CD4-positive, alpha-beta memory T cell (primary cell): ENCODE measurements at regions not wholly inside any gene's neighbourhood (a gene's known extent, or its start where the extent isn't known, plus 50 kb on each side); places are given as distances from the start of the nearest gene placed in this dataset.

Experiments
- CTCF ChIA-PET: fragments of 350-600 bp; sonication (Branson Sonifier 250); formaldehyde crosslinking; loops from one replicate; lab custom pipeline; 2021; ENCODE audit warnings: inconsistent platforms; ENCODE audit not compliant: partially characterized antibody; lab: Charles Lee
- POLR2A ChIA-PET: fragments of 350-600 bp; sonication (Branson Sonifier 250); formaldehyde crosslinking; loops from one replicate; lab custom pipeline; 2021; ENCODE audit not compliant: partially characterized antibody; lab: Charles Lee
- DNase-seq, 5 donors: peaks; one replicate each; pipeline versions ENCODE4 v3.0.0 to v3.0.0-alpha.2; 2020 to 2022; ENCODE audit warnings: mixed read lengths in 1 of 5
- H3K27ac ChIP-seq: one replicate; pipeline ENCODE4 v1.7.0; 2013; ENCODE audit warnings: low read depth, low read length
- H3K27me3 ChIP-seq: 2 replicates; pipeline ENCODE4 v1.7.0; 2013; ENCODE audit warnings: mild to moderate bottlenecking, low read length, moderate library complexity; ENCODE audit not compliant: insufficient read depth
- H3K36me3 ChIP-seq: 2 replicates; pipeline ENCODE4 v1.7.0; 2013; ENCODE audit warnings: mild to moderate bottlenecking, low read length, moderate library complexity; ENCODE audit not compliant: insufficient read depth
- H3K4me1 ChIP-seq: 2 replicates; pipeline ENCODE4 v1.7.0; 2013; ENCODE audit warnings: mild to moderate bottlenecking, low read length, moderate library complexity; ENCODE audit not compliant: insufficient read depth
- H3K4me3 ChIP-seq, 2 donors: one replicate each; pipeline ENCODE4 v1.7.0; 2013; ENCODE audit warnings: low read length in 2 of 2, mild to moderate bottlenecking in 1 of 2
- H3K9me3 ChIP-seq, 2 donors: one replicate each; pipeline ENCODE4 v1.7.0; 2013; ENCODE audit warnings: low read length in 2 of 2, control low read depth in 1 of 2; ENCODE audit not compliant: control insufficient read depth in 1 of 2
- H3K27ac Mint-ChIP-seq, 7 donors: one replicate each; pipeline ENCODE4 v1.8.0; 2020 to 2021; ENCODE audit warnings: mixed read lengths in 7 of 7, mild to moderate bottlenecking in 6 of 7, inconsistent platforms in 3 of 7, moderate library complexity in 3 of 7
- H3K27me3 Mint-ChIP-seq, 2 donors: one replicate each; pipeline ENCODE4 v1.8.0; 2020 to 2021; ENCODE audit warnings: mixed read lengths in 2 of 2
- H3K36me3 Mint-ChIP-seq, 2 donors: one replicate each; pipeline ENCODE4 v1.8.0; 2020 to 2021; ENCODE audit warnings: mixed read lengths in 2 of 2, inconsistent platforms in 1 of 2, mild to moderate bottlenecking in 1 of 2
- H3K4me1 Mint-ChIP-seq, 4 donors: one replicate each; pipeline ENCODE4 v1.8.0; 2020 to 2021; ENCODE audit warnings: mixed read lengths in 4 of 4, mild to moderate bottlenecking in 1 of 4
- H3K4me3 Mint-ChIP-seq, 8 donors: one replicate each; pipeline ENCODE4 v1.8.0; 2020 to 2021; ENCODE audit warnings: mixed read lengths in 8 of 8, mild to moderate bottlenecking in 7 of 8, moderate library complexity in 6 of 8, inconsistent platforms in 3 of 8
- H3K9me3 Mint-ChIP-seq, 8 donors: one replicate each; pipeline ENCODE4 v1.8.0; 2020 to 2021; ENCODE audit warnings: mixed read lengths in 8 of 8, mild to moderate bottlenecking in 5 of 8, inconsistent platforms in 3 of 8, moderate library complexity in 1 of 8
- intact Hi-C: fragments of 100-400 bp; cut with micrococcal nuclease; formaldehyde crosslinking; loops from one replicate; pipeline ENCODE4 v1.15.1; 2023

- H3K27me3 Mint-ChIP-seq = peaks cover 2 to 17% of the 10 kb centered on the region in 2 donors
- no peak overlapping the region for H3K27ac Mint-ChIP-seq
- Histone ChIP-seq H3K9me3 (no peaks in the 10 kb centered on the region), H3K27ac (no peak overlapping the region), H3K36me3 (no peaks in the 10 kb centered on the region), H3K4me1 (no peaks in the 10 kb centered on the region), H3K4me3 (no peak overlapping the region), H3K27me3 (no peaks in the 10 kb centered on the region)
- no peaks in the 10 kb centered on the region for H3K36me3 Mint-ChIP-seq
- H3K4me1 Mint-ChIP-seq = no peaks in the 10 kb centered on the region
- DNase-seq = no peak
- intact Hi-C loops = no loop called here
- no peaks in the 10 kb centered on the region for H3K9me3 Mint-ChIP-seq
- ChIA-PET POLR2A (no interaction called here), CTCF (no interaction called here)
- H3K4me3 Mint-ChIP-seq = no peak overlapping the region
Measured at GRCh38 chr2:128410035-128410757, 91.5 kb upstream of the HS6ST1 start.

- H3K4me3 Mint-ChIP-seq = no peak overlapping the region
- Histone ChIP-seq H3K9me3 (no peaks in the 10 kb centered on the region), H3K36me3 (no peaks in the 10 kb centered on the region), H3K4me1 (no peaks in the 10 kb centered on the region), H3K27me3 (no peaks in the 10 kb centered on the region), H3K27ac (no peak overlapping the region), H3K4me3 (no peak overlapping the region)
- H3K36me3 Mint-ChIP-seq = no peaks in the 10 kb centered on the region
- intact Hi-C loops = no loop called here
- H3K9me3 Mint-ChIP-seq = no peaks in the 10 kb centered on the region
- peaks cover 2 to 17% of the 10 kb centered on the region in 2 donors for H3K27me3 Mint-ChIP-seq
- CTCF ChIA-PET = no interaction called here
- no peak for DNase-seq
- H3K4me1 Mint-ChIP-seq = no peaks in the 10 kb centered on the region
- POLR2A ChIA-PET = no interaction called here
- H3K27ac Mint-ChIP-seq = no peak overlapping the region
Measured at GRCh38 chr2:128410758-128411215, 92.1 kb upstream of the HS6ST1 start.

DNA sequence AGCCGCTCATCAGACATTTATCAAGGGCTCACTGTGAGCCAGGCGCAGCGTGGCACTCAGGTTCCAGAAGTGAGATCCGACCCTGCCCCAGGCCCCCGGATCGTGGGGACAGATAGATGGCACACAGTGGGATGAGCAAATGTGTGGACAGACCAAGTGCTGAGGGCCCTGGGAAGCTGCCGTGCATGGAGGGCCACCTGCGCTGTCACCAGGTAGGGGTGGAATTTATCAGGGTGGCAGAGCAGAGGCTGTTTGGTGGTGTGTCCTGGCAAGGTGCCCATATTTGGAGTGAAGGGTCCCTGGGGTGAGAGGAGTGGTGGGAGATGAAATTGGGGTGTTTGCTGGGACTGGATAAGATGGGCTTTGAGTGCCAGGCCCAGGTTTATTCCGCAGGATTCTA lies 92.8 kb upstream of the HS6ST1 start:
- intact Hi-C loops = no loop called here

DNA sequence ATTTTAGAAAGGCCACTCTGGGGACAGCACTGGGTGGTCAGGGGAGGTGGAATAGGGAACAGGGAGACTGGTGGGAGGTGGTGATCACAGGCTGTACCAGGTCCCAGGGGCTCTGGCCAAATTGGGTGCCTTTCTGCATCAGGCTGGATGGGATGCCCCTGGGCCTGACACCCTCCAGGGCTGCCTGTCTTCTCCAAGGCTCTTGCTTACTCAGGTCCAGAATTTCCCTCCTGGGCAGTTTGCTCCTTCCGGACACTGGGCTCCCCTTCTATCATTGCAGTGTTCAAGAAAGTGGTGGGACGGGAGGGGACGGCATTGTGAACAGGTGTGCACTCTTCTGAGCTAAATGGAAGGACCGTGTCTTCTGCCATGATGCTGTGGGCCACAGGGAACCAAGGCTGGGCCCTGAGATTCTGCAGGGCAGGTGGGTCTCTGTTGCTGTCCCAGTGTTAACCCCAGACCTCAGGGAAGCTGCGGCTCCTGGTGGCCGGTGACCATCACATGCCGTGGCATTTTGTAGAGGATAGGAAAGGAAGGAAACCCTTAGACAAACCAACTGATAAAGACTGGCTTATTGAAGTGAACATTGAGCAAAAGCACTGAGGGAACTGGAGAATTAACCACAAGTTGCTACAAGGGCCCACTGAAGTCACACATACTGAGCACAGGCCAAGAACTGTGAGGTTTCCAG lies 93.7 kb upstream of the HS6ST1 start:
- no peaks in the 10 kb centered on the region for H3K9me3 ChIP-seq
- H3K4me3 Mint-ChIP-seq = no peak overlapping the region
- H3K27me3 Mint-ChIP-seq = peaks cover 3 to 10% of the 10 kb centered on the region in 2 donors
- no peaks in the 10 kb centered on the region for H3K36me3 Mint-ChIP-seq
- H3K4me1 ChIP-seq = no peaks in the 10 kb centered on the region
- no peaks in the 10 kb centered on the region for H3K27me3 ChIP-seq
- CTCF ChIA-PET = no interaction called here
- POLR2A ChIA-PET = no interaction called here
- H3K27ac ChIP-seq = no peak overlapping the region
- intact Hi-C loops = no loop called here
- no peaks in the 10 kb centered on the region for H3K36me3 ChIP-seq
- no peaks in the 10 kb centered on the region for H3K4me1 Mint-ChIP-seq
- no peaks in the 10 kb centered on the region for H3K9me3 Mint-ChIP-seq
- no peak overlapping the region for H3K4me3 ChIP-seq
- no peak for DNase-seq
- H3K27ac Mint-ChIP-seq = no peak overlapping the region

More for the DNA sequence above, 92.8 kb upstream of the HS6ST1 start:
- H3K4me1 ChIP-seq = no peaks in the 10 kb centered on the region
- Mint-ChIP-seq H3K36me3 (no peaks in the 10 kb centered on the region), H3K9me3 (no peaks in the 10 kb centered on the region), H3K4me3 (no peak overlapping the region), H3K27ac (no peak overlapping the region), H3K4me1 (no peaks in the 10 kb centered on the region), H3K27me3 (peaks cover 2 to 13% of the 10 kb centered on the region in 2 donors)
- DNase-seq = no peak
- CTCF ChIA-PET = no interaction called here
- POLR2A ChIA-PET = no interaction called here
- H3K27ac ChIP-seq = no peak overlapping the region
- no peaks in the 10 kb centered on the region for H3K9me3 ChIP-seq
- H3K4me3 ChIP-seq = no peak overlapping the region
- H3K27me3 ChIP-seq = no peaks in the 10 kb centered on the region
- no peaks in the 10 kb centered on the region for H3K36me3 ChIP-seq

DNA sequence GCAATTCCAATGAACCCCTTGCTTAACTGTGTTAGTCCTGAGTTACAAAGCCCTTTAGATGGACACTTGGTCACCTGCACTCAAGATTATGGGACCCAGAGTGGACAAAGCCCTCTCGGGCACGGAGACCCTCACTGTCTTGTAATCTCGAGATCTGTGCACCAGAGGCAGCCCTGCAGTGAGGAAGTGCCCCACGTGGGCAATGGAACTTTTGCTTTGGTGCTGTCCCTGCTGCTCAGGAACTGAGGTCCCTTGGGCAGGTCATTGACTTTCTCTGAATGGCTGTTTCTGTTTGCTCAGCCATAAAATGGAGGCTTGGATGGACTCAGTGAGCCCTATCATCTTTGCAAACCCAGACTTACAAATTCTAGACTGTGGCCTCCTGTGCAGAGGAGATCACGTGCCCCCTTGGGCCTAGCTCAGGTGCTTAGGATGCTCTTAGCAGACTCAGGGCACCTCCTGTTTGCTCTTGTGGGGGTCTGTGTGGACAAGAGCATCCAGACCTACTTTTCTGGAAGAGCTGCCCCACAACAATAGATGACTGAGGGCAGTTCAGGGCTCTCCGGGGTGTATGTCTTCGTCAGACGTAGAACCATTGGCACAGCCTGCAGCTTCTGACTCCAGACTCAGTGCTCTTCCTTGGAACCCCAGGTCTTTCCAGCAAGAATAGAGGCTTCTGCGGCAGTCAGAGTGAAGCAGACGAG lies 94.5 kb upstream of the HS6ST1 start:
- no peak for DNase-seq
- peaks cover 3 to 10% of the 10 kb centered on the region in 2 donors for H3K27me3 Mint-ChIP-seq
- ChIA-PET CTCF (no interaction called here), POLR2A (no interaction called here)
- no peaks in the 10 kb centered on the region for H3K36me3 Mint-ChIP-seq
- Histone ChIP-seq H3K27me3 (no peaks in the 10 kb centered on the region), H3K27ac (no peak overlapping the region), H3K36me3 (no peaks in the 10 kb centered on the region), H3K4me3 (no peak overlapping the region), H3K4me1 (no peaks in the 10 kb centered on the region), H3K9me3 (no peaks in the 10 kb centered on the region)
- H3K4me1 Mint-ChIP-seq = no peaks in the 10 kb centered on the region
- intact Hi-C loops = no loop called here
- H3K9me3 Mint-ChIP-seq = no peaks in the 10 kb centered on the region
- no peak overlapping the region for H3K27ac Mint-ChIP-seq
- H3K4me3 Mint-ChIP-seq = no peak overlapping the region

GRCh38 chr2:128413718-128414341 lies 95.2 kb upstream of the HS6ST1 start:
- Histone ChIP-seq H3K27ac (no peak overlapping the region), H3K4me3 (no peak overlapping the region), H3K4me1 (no peaks in the 10 kb centered on the region), H3K9me3 (no peaks in the 10 kb centered on the region), H3K27me3 (no peaks in the 10 kb centered on the region), H3K36me3 (no peaks in the 10 kb centered on the region)
- POLR2A ChIA-PET = no interaction called here
- CTCF ChIA-PET = no interaction called here
- Mint-ChIP-seq H3K27me3 (peaks cover 3 to 5% of the 10 kb centered on the region in 2 donors), H3K27ac (no peak overlapping the region), H3K9me3 (no peaks in the 10 kb centered on the region), H3K36me3 (no peaks in the 10 kb centered on the region), H3K4me3 (no peak overlapping the region), H3K4me1 (no peaks in the 10 kb centered on the region)
- DNase-seq = no peak
- intact Hi-C loops = no loop called here

DNA sequence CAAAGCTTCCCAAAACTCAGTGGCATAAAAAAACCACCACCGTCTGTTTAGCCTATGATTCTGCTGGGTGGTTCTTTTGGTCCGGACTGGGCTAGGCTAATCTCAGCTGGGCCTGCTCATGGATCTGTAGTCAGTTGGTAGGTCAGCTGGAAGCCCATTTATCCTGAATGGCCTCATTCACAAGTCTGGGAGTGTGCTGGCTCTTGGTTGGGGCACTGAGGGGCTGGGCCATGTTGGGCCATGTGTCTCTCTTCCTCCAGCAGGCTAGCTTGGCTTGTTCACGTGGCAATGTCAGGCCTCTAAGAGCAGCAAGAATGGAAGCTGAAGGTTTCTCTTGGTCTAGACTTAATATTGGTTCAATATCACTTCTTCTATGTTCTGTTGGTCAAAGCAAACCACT lies 95.7 kb upstream of the HS6ST1 start:
- Mint-ChIP-seq H3K4me3 (no peak overlapping the region), H3K27ac (no peak overlapping the region)

More for the DNA sequence above, 95.7 kb upstream of the HS6ST1 start:
- Histone ChIP-seq H3K27me3 (no peaks in the 10 kb centered on the region), H3K27ac (no peak overlapping the region), H3K4me3 (no peak overlapping the region), H3K4me1 (no peaks in the 10 kb centered on the region), H3K9me3 (no peaks in the 10 kb centered on the region), H3K36me3 (no peaks in the 10 kb centered on the region)
- ChIA-PET CTCF (no interaction called here), POLR2A (no interaction called here)
- no peak for DNase-seq
- H3K27me3 Mint-ChIP-seq = peaks cover 3% of the 10 kb centered on the region in 2 donors
- no peaks in the 10 kb centered on the region for H3K36me3 Mint-ChIP-seq
- H3K9me3 Mint-ChIP-seq = peaks cover 0 to under 1% (median 0%) of the 10 kb centered on the region in 8 donors
- intact Hi-C loops = no loop called here
- H3K4me1 Mint-ChIP-seq = no peaks in the 10 kb centered on the region
